HG02852 (cell line): ENCODE measurements at regions not wholly inside any gene's neighbourhood (a gene's known extent, or its start where the extent isn't known, plus 50 kb on each side); places are given as distances from the start of the nearest gene placed in this dataset.

Experiments used
- ATAC-seq: cut with Tn5 transposase; IDR thresholded peaks from one replicate; pipeline ENCODE4 v1.9.1; 2021; ENCODE audit warnings: mild to moderate bottlenecking, moderate library complexity; ENCODE audit not compliant: unreplicated experiment

DNA sequence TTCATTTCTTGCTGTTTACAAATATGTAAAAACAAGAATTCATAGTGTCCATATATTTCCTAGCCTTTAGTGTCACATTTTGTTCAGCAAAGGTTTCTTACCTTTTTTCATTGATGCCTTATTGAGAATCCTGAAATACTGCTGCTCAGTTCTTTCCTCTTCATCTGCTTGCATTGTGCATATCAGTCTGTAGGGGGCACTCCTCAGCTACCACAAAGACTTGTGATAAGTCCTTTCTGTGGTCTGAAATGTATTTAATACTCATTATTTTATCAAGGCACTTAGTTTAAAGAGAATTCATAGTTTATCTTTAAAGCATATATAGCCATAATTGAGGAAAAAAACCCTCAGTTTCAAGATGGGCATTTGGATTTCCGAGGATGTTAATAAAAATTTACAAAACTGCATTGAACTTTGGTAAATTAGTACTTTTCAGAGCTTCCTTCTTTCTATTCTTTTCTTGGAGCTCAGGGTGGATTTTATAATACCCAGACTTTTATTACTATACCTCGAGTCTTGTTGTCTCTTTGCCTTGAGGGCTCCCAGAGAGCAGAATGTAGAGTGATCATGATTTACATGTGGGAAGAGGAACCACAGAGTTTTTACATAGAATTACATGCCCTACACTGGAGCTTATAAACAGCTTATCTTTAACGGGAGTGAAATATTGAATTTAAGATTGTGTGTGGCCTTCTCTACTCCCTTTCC, 570.1 kb downstream of the PLCL1 start:
- ATAC-seq, result no peak

DNA sequence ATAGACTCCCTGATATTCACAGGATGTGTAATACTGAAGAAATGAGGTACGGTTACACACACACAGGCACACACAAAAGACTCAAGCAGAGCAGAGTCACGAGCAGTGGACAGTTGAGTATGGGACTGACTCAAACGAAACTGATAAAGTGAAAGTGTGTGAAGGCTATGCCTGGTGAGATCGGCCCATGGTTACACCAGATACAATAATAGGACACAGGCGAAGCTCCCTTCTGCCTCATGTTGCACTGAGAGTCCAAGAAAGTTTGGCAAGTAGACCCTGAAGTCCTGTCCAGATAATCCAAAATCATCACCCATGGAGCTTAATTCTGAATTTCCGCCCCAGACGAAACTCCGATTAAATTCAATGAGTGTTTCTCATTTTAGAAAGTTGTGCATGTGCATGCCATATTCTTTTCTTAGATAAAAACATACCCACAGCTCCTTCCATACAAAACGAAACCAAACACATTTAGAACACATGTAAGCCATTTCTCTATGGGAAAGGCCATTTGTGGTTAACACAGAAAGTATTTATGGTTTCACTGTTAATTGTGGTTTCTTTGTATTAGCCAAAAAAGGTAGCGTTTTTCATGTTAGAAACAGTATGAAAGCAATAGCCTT, 567.6 kb downstream of the PLCL1 start:
- peak; percentile 94 for ATAC-seq

DNA sequence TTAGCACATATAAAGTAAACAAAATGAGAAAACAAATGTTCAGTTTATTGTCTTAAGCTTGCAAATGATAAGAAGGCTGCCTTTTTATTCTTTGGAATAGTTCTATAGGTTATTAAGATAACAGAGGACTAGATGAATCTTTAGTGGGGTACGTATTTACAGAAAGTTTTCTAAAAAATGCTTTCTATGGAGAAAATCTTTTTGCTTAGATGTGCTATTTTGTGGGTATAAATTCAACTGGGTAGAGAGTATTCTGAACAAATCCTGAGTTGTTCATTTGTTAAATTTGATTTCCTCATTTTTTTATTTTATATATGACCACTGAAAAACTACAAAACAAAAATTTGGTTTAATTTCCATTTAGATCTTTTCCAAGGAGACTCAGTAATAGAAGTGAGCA, 566.9 kb downstream of the PLCL1 start:
- ATAC-seq, result no peak

DNA sequence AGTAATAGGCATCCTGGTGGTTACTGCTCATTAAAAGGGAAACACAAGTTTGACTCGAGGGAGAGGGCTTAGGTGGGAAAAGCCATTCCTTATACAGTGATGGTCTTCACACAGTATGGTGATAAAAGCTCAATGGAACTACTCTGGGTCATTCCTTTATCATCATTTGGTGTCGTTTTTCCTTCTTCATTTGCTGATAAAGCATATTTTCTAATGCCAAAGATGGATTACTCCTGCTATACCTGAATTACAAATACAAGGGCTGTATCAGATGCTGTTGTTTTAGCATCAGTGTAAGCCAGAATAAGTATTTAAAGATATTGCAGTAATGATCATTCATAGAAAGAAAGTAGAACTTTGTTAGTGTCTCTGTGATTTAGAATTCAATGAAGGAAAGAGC, 563.7 kb downstream of the PLCL1 start:
- ATAC-seq, result no peak

DNA sequence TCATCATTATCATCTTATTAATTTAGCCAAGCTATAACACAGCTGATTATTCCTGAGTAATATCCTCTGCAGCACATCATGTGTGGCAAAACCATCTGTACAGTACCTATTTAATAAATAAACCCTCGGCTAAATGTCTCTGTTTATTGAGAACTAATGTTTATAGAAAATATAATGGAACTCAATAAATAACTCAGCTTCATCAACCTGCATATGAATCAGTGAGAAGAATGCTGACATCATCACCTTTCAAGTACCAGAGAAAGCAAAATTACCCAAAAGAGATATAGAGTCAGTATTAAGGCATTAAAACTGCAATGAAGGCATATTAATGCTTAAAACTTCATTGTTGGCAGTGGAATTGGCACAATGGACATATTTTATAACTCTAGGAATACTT, 558.3 kb downstream of the PLCL1 start:
- no peak for ATAC-seq

DNA sequence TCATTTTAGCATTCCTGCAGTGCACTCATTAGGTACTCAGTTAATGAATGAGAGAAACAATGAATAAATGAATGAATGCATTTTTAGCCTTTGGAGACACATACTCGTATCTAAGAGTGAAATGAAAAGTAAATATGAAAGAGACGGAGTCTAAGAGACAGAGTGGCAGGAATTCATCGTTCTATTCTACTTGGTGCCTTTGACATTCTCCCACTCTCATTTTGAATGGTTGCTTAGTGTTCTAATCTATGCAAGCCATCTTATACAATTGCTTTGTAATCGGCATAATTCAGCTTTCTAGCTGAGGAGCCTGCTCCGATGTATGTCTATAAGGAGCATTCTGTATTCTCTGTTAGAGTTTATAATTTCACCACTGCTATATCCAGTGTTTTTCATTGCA, 554.9 kb downstream of the PLCL1 start:
- ATAC-seq, result no peak

DNA sequence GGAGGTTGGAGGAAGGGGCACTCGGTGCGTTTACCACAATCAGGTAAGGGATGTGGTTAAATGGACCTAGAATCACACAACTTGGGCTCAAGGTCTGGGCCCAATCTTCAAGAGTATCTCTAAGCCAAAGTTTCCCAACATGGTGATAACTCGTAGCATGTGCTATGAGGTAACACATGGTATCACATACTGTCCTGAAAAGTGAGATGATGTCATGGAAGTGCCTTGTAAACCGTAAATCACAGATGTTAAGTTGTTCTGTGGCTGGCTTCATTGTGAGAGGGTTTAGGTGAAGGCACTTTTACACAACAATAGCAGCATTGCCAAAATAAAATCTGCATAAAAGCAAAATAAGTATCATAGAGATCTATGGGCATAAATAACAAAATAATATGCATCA, 551.8 kb downstream of the PLCL1 start:
- ATAC-seq, result no peak

DNA sequence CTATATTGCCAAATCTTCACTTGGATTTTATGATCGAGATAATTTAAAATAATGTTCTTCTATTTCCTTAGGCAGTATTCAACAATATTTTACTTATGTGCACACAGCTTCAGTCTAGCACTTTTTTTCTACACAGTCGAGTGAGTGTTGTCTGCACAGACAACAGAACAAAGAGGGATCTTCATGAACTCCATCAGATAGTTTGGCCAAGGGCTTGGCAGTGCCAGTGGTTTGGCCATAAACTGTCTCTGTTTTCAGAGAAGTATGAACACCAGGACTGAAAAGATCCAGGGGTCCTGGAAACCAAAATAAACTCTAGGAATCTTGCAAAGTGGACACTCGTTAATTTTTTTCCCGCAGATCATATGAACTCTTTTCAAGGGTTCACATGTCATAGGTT, 547.3 kb downstream of the PLCL1 start:
- no peak for ATAC-seq

DNA sequence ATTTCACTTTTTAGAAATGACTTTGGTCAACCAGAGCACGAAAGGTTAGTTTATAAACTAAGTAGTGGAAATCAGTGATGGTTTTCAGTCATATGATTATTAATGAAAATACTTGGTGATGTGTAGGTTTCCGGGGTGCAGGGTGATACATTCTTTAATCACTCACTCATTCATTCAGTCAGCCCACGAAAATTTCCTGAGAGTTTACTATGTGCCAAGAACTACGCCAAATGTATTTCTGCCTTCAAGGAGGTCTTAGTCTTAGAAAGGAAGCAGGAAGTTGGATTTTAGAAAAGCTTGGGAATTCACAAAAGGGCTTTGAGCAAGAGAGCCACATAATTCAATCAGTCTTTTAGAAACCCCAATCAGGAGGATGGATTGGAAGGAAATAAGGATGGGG, 543.6 kb downstream of the PLCL1 start:
- ATAC-seq, result no peak

DNA sequence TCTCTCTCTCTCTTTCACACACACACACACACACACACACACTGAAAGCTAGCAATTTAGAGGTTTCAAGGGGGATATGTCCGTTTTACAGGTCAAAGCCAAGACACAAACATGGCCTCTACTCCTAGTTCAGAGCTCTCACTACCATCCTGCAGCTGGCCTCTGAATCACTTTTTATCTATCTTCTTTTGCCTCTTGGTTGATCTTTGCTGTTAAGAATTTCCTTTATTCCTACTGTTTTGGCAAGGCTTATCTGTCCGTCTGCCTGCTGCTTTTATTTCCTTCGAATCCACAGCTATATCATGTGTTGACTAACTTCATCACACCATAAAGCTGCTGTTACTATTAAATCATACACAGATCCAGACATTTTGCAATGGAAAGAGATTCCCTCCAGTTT, 543.0 kb downstream of the PLCL1 start:
- no peak for ATAC-seq

DNA sequence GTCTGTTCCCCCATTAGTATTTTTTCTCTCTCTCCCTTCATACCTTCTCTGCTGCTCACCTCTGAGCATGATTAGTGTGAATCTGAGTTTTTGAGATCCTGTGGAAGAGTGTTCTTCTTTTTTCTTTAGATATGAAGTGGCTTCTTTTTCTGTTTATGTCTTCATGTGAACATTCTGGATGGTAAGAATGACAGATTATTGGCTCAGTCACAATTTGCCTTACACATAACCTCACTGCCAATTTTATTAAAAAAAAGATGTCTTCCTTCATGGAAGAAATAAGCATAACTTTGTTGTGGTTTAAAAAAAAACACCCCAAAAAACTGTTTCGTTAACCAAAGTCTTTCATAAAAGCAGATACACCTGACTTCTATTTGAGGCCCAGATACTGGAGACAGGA, 539.1 kb downstream of the PLCL1 start:
- no peak for ATAC-seq

DNA sequence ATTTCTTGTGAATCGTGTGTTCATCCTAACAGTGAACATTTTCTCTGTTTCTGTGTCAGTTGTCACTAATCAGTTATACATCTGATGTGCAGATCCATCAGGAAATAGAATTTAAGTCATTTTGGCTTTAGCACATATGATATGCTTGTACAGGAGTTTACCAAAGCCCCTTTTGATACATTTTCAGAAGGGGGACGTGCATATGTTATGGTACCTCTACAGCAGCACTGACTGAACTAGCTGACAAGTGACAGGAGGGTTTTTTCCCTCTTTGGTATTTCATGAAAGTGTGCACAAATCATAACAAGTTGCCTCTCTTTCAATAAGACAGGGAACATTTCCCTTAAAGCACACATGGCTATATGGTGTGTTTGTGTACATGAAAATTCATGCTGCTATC, 536.5 kb downstream of the PLCL1 start:
- ATAC-seq, result no peak

DNA sequence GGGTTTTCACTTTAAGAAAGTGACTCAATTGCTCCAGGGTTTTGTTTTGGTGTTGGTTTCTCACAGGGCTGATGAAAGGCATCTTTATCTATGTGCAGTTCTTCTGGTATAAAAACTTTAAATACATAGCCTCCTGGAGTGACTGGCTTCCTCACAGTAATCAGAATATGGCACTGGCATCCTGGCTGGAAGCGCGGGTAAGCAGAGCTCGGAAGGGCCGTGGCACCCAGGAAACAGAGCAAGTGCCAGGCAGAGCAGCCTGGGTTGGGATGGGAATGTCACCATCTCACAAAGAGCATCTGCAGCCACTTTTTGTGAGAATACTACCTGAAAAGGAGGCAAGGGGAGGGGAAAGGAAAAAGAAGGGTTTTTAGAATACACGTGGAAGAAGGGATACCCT, 534.7 kb downstream of the PLCL1 start:
- ATAC-seq, result no peak

DNA sequence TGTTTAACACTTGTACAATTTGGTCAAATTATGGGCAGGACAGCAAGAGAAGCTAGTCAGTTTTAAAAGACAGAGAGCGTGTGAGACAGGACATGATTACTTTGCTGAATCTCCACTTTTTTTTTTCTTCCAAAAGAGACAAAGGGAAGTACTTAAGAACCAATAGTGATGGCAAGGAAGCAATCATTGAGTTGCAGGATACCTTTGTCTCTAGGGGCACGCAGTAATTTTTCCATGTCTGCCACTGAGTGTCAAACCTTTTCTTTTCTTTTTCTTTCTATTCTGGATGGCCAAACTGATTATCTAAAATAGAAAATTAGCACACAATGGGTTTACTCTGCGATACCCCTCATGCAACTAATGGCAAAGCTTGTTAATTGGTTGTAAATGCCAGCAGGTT, 533.0 kb downstream of the PLCL1 start:
- ATAC-seq, result no peak

DNA sequence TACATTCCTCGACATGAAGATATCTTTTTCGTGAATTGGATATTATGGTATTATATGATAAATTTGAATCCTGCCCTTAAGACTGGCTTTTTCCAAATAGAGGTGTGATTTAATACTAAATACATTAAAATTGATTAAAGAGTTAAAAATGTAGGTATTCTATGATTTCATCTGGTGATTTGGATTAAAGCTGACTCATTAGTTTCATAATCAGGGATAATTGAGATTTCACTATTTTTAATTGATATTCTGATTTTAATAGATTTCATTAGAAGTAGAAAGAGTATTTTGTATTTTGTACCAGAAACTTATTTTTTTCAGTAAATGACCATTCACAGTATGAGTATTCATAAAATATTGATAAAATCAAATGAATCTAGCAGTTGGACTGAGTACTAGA, 524.1 kb downstream of the PLCL1 start:
- ATAC-seq, result no peak

DNA sequence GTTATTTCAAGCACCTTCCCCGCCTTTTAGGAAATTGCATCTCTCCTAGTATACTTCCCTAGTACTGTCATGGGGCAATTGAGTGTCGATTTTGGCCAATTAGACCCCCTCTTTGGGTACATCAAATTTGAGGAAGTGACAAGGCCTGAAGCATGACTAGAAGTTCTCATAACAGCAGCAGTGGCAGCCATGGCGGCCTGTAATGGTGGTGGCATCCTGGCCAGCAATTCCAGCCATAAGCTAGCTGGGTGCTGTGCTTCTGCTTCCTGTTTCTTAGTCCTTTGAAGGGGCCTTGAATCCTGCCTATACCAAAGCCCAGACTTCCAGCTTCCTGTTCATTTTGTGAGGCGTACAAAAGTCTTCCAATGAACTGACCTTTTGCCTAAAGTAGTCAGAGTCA, 523.1 kb downstream of the PLCL1 start:
- ATAC-seq, result no peak

DNA sequence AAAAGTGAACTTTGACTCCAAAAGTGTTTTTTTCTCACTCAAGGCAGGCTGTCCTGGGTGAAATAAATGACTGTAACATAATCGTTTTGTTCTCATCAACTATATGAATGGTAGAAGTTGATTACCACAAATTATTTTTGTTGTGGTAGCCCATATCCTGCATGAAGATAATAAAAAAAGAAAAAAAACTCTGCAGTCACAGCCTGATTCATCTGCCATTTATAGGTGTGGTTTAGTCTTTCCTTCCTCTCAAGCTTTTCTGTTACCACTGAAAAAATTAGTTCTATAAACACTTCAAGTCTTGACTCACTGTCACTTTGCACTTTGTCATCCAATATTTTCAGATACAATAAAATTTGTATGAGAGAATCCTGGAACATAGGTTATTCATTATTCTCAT, 522.0 kb downstream of the PLCL1 start:
- ATAC-seq, result peak; percentile 67

DNA sequence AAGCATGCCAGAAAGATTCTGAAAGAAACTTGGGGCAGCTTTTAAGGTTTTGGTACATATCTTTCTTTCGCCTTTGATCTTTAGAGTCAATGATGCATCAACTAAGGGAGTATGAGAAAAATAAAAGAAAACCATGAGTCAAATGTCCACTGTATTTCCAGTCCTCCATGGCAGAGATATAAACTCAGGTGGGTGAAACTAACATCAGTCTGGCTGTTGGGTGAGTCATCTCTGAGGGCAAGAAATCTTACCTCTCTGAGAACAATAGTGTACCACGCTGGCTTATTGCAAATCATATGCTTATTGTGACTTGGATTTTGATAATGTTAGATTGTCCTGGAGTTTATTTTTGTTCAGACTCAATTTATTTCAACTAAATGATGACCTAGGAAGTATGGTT, 521.0 kb downstream of the PLCL1 start:
- ATAC-seq, result no peak

DNA sequence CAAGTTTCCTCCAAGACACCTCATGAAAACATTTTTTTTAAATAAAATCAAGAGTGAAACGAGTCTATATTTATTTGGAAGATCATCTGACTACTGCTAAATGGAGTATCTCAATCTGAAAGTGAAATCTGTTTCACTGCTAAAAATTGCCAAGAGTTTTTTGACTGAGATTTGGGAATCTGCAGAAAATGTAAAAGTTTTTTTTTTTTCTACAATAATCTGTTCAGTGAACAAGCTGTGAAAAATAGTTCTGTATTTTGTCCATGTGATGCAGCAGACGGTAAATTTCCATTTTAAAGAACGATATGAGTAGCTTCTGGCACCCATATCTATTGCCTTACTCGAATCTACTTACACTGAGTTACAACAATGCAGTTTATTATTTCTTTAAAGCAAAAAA, 519.7 kb downstream of the PLCL1 start:
- ATAC-seq, result no peak

DNA sequence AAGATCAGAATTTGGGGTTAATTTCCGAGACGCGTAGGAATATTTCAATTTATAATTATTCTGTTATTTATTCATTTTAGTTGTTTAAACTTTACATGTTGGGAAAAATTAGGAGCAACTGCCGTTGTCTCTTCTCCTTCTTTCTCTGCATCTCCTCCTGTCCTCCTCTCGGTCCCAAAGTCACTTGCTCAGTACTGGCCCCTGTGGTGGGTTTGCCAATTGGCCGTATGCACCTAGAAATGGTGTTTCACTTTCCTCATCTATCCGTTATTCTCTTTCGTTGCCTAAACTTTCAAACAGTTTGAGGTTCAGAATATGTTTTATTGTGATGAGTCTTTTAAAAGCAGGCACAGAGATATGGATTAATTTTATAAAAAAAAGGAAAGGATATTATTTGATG, 517.9 kb downstream of the PLCL1 start:
- no peak for ATAC-seq

DNA sequence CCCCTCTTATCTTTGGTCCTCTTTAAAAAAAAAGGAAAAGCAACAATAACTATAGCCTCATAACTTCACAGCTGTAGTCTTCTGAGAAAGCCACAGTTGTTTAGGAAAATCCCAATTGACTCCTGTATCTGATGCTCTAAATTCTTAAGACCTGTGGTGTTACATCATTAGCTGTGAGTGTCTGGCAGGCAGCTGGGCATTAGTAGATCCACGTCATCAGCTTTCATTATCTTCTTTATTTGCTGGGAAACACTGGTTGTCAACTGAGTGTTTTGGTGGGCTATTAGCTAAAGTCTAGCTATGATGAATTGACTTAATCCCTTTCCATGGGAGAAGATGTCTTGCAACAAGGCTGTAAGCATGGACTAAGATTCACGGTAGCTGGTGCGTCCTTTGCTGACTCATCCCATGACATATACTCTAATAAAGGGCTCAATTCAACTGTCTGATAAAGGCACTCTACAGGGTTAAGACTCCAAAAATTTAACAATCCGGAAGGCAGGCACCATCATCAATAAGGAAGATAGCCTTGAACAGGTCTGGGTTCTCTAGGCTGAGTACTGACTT, 517.2 kb downstream of the PLCL1 start:
- no peak for ATAC-seq

DNA sequence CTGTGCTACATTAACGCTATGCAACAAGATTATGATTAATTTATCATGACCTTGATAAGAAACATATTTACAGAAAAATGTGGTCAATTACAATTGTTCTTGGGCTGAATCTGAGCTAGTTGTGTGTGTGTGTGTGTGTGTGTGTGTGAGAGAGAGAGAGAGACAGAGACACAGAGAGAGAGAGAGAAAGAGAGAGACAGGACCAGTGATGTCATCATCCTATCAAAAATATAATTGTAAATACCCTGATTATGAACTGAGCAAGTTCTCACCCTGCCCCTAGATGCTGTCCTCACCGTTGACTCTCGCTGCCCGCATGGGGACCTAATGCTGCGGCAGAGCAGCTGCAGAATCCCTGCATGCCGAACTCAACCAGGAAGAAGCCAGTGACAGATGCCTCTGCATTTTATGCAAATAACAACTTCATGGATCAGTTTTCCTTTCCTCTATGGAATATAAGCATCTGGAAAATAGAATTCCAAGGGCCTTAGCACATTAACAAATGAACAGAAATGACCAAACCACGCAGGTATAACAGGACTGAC, 512.5 kb downstream of the PLCL1 start:
- no peak for ATAC-seq
